Sigmoid colon (tissue), 4 donors: ENCODE measurements at regions not wholly inside any gene's neighbourhood (a gene's known extent, or its start where the extent isn't known, plus 50 kb on each side); places are given as distances from the start of the nearest gene placed in this dataset.
"Not testable (repeated sequence)": the region's sequence is repeated elsewhere in the genome, so short reads cannot be mapped to it uniquely, and the experiment has no call there.

Source experiments
- POLR2A ChIP-seq, 2 donors: fragments of 450-650 bp; IDR thresholded peaks; one replicate each; pipeline ENCODE4 v1.6.1; 2016; ENCODE audit warnings: antibody characterized with exemption in 2 of 2, mild to moderate bottlenecking in 2 of 2, moderate library complexity in 2 of 2
- POLR2AphosphoS5 ChIP-seq, 4 donors: sonication (generic); formaldehyde crosslinking; IDR thresholded peaks; one replicate each; pipeline ENCODE4 v1.6.1; 2017; ENCODE audit warnings: antibody characterized with exemption in 4 of 4
- TF ChIP-seq, protein P1 (sequence below), 4 experiments: fragments of 450-650 bp in 3 of 4; fragments of 200-600 bp in 1 of 4; IDR thresholded peaks; one replicate each; pipeline ENCODE4 v1.5.1; 2016 to 2019; ENCODE audit warnings: antibody characterized with exemption in 4 of 4, mild to moderate bottlenecking in 3 of 4, moderate library complexity in 2 of 4

DNA sequence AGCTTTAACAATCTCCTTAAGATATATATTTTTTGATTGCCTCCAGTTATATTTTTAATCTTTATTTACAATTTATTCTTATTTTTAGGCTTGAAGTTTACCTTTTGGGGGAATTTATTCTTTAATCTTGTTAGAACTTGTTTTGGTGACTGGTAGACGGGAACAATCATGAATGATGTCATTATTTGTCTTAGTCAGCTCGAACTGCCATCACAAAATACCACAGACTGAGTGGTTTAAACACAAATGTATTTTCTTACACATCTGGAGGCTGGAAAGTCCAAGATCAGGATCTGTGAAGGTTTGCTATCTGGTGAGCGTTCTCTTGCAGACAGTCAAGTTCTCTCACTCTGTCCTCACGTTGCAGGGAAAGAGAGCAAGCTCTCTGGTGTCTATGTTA is 639.5 kb upstream of the SEMA6D start:
- not testable (repeated sequence) for TF ChIP-seq POLR2A, POLR2AphosphoS5 (IDR thresholded peaks at IDR 0.05)
- TF ChIP-seq, protein P1, sequence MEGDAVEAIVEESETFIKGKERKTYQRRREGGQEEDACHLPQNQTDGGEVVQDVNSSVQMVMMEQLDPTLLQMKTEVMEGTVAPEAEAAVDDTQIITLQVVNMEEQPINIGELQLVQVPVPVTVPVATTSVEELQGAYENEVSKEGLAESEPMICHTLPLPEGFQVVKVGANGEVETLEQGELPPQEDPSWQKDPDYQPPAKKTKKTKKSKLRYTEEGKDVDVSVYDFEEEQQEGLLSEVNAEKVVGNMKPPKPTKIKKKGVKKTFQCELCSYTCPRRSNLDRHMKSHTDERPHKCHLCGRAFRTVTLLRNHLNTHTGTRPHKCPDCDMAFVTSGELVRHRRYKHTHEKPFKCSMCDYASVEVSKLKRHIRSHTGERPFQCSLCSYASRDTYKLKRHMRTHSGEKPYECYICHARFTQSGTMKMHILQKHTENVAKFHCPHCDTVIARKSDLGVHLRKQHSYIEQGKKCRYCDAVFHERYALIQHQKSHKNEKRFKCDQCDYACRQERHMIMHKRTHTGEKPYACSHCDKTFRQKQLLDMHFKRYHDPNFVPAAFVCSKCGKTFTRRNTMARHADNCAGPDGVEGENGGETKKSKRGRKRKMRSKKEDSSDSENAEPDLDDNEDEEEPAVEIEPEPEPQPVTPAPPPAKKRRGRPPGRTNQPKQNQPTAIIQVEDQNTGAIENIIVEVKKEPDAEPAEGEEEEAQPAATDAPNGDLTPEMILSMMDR (IDR thresholded peaks at IDR 0.05), result not testable (repeated sequence)
